Type B pancreatic cell (in vitro differentiated cells): ENCODE measurements at regions not wholly inside any gene's neighbourhood (a gene's known extent, or its start where the extent isn't known, plus 50 kb on each side); places are given as distances from the start of the nearest gene placed in this dataset.

Experiments used
- DNase-seq: peaks from one replicate; pipeline ENCODE4 v3.0.0; 2021; ENCODE audit warnings: mixed read lengths; ENCODE audit not compliant: unreplicated experiment; ENCODE audit errors: extremely low spot score
- H3K27ac Mint-ChIP-seq: 2 replicates; pipeline ENCODE4 v1.8.0; 2021; ENCODE audit warnings: mild to moderate bottlenecking, mixed read lengths
- H3K27me3 Mint-ChIP-seq: 2 replicates; pipeline ENCODE4 v1.8.0; 2021; ENCODE audit warnings: mixed read lengths
- H3K36me3 Mint-ChIP-seq: 2 replicates; pipeline ENCODE4 v1.8.0; 2021; ENCODE audit warnings: mixed read lengths
- H3K4me1 Mint-ChIP-seq: one replicate; pipeline ENCODE4 v1.8.0; 2021; ENCODE audit warnings: mixed read lengths; ENCODE audit not compliant: unreplicated experiment
- H3K4me3 Mint-ChIP-seq: 2 replicates; pipeline ENCODE4 v1.8.0; 2021; ENCODE audit warnings: mild to moderate bottlenecking, mixed read lengths
- H3K9me3 Mint-ChIP-seq: 2 replicates; pipeline ENCODE4 v1.8.0; 2021; ENCODE audit warnings: mixed read lengths
- CTCF ChIP-seq: fragments of 200-600 bp; sonication (generic); conservative IDR thresholded peaks from 2 replicates; pipeline ENCODE4 v1.5.0; 2021; ENCODE audit warnings: antibody characterized with exemption, mild to moderate bottlenecking

GRCh38 chr4:134533068-134533467 is 331.5 kb upstream of the PABPC4L start:
- Mint-ChIP-seq H3K9me3 (no peaks in the 10 kb centered on the region), H3K27me3 (no peaks in the 10 kb centered on the region), H3K27ac (no peak overlapping the region), H3K4me1 (no peaks in the 10 kb centered on the region), H3K4me3 (no peak overlapping the region), H3K36me3 (no peaks in the 10 kb centered on the region)
- no peak for DNase-seq
- TF ChIP-seq CTCF, result no peak

DNA sequence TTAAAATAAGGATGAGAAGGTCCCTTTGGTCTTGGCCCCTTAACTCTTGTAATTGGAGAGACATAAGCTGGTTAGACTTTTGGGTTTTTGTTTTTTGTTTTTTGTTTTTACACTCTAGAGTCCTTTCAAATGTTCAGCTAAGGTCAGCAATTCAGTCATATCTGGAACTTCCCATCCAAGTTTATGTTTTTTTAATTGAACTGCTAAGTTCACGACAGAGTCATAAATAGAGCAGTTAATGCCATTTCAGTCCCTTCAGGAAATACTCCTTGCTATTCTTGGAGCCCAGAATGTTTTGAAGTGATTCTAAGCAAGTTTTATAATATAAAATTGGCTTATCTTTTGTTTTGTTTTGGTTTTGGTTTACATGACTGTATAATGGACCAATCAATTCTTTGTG is 329.4 kb upstream of the PABPC4L start:
- no peak for DNase-seq
- Mint-ChIP-seq H3K9me3 (no peaks in the 10 kb centered on the region), H3K27ac (no peak overlapping the region), H3K4me1 (no peaks in the 10 kb centered on the region), H3K27me3 (no peaks in the 10 kb centered on the region), H3K36me3 (no peaks in the 10 kb centered on the region), H3K4me3 (no peak overlapping the region)
- no peak for TF ChIP-seq CTCF

GRCh38 chr4:134529629-134530028 is 328.0 kb upstream of the PABPC4L start:
- Mint-ChIP-seq H3K4me1 (no peaks in the 10 kb centered on the region), H3K27me3 (no peaks in the 10 kb centered on the region), H3K4me3 (no peak overlapping the region), H3K27ac (no peak overlapping the region), H3K9me3 (no peaks in the 10 kb centered on the region), H3K36me3 (no peaks in the 10 kb centered on the region)
- TF ChIP-seq CTCF, result no peak
- DNase-seq, result no peak

DNA sequence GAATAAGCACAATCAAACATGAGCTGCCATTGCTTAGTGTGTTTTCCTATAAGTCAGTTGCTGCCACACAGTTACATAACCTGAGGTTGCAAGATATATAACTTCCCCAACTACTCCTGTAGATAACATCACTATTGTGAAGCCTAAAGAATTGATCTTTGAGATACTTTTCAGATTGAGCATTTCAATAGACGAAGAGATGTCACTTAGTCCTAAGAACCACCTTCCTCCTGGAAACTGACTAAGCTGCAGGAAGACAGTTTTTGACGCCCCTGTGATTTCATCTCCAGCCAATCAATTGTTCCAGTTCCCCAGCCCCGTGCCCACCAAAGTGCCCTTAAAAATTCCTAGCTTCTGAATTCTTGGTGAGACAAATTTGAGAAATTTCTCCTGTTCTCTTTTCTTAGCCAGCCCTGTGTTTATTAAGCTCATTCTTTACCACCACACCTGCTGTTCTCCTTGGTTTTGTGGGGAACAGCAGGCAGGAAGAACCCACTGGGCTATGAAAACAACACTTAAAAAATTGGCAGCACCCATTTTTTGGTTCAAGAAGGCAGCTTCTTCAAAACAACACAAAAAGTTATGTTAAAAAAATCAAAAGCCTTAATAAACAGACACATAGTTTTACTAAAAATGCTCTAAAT is 317.1 kb upstream of the PABPC4L start:
- H3K4me1 Mint-ChIP-seq, result peaks cover 7% of the 10 kb centered on the region
- no peak overlapping the region for H3K4me3 Mint-ChIP-seq

DNA sequence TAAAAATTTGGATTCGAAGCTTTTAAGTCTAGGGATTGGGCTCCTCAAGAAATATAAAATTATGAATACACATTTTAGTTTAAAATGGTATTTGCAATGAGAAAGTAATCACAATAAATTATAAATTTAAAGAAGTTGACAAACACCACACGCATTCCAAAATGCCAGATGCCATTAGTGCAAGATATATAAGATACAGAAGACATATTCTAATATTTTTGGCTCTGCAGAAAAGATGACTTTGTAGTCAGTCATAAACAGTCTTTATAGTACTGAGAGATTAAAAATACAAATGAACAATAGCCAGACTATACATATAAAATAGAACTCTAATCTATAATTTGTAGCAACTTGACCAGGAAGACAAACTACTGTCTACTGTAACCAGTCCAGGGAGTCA is 309.0 kb upstream of the PABPC4L start:
- DNase-seq, result no peak
- no peaks in the 10 kb centered on the region for H3K27me3 Mint-ChIP-seq
- no peak overlapping the region for H3K4me3 Mint-ChIP-seq
- no peak for TF ChIP-seq CTCF
- no peaks in the 10 kb centered on the region for H3K36me3 Mint-ChIP-seq
- no peaks in the 10 kb centered on the region for H3K9me3 Mint-ChIP-seq
- H3K4me1 Mint-ChIP-seq, result peaks cover 4% of the 10 kb centered on the region
- H3K27ac Mint-ChIP-seq, result no peak overlapping the region

More for the DNA sequence above, 317.1 kb upstream of the PABPC4L start:
- Mint-ChIP-seq H3K27ac (no peak overlapping the region), H3K9me3 (no peaks in the 10 kb centered on the region), H3K27me3 (no peaks in the 10 kb centered on the region), H3K36me3 (no peaks in the 10 kb centered on the region)
- no peak for DNase-seq
- TF ChIP-seq CTCF, result no peak

- H3K9me3 Mint-ChIP-seq, result no peaks in the 10 kb centered on the region
- TF ChIP-seq CTCF, result no peak
- peaks cover 4% of the 10 kb centered on the region for H3K4me1 Mint-ChIP-seq
- no peak overlapping the region for H3K4me3 Mint-ChIP-seq
- H3K27me3 Mint-ChIP-seq, result no peaks in the 10 kb centered on the region
- DNase-seq, result no peak
- no peaks in the 10 kb centered on the region for H3K36me3 Mint-ChIP-seq
- no peak overlapping the region for H3K27ac Mint-ChIP-seq
Observed at GRCh38 chr4:134505511-134505910, 303.9 kb upstream of the PABPC4L start.
